Mesodermal cell (in vitro differentiated cells): ENCODE measurements at regions not wholly inside any gene's neighbourhood (a gene's known extent, or its start where the extent isn't known, plus 50 kb on each side); places are given as distances from the start of the nearest gene placed in this dataset.
"Not testable (repeated sequence)": the region's sequence is repeated elsewhere in the genome, so short reads cannot be mapped to it uniquely, and the experiment has no call there.

ENCODE experiments used
- H3K27ac ChIP-seq: 2 replicates; pipeline ENCODE4 v1.7.0; 2013; ENCODE audit warnings: mild to moderate bottlenecking, low read depth, low read length, moderate library complexity; ENCODE audit not compliant: severe bottlenecking
- H3K36me3 ChIP-seq: 2 replicates; pipeline ENCODE4 v1.7.1; 2013; ENCODE audit warnings: mild to moderate bottlenecking, low read length, moderate library complexity; ENCODE audit not compliant: control insufficient read depth, insufficient read depth
- H3K4me1 ChIP-seq: one replicate; pipeline ENCODE4 v1.7.1; 2013; ENCODE audit warnings: mild to moderate bottlenecking, low read length; ENCODE audit not compliant: insufficient read depth, control insufficient read depth, poor library complexity, severe bottlenecking
- H3K4me3 ChIP-seq: 2 replicates; pipeline ENCODE4 v1.7.0; 2013; ENCODE audit warnings: low read length, control low read depth, mild to moderate bottlenecking; ENCODE audit not compliant: insufficient read depth, poor library complexity, severe bottlenecking; ENCODE audit errors: extremely low read depth
- H3K9me3 ChIP-seq: 2 replicates; pipeline ENCODE4 v1.7.1; 2013; ENCODE audit warnings: mild to moderate bottlenecking, low read length, moderate library complexity; ENCODE audit not compliant: control insufficient read depth
- WGBS, 2 experiments: methylation state at CpG; one replicate each; pipeline ENCODE4 v1.1.5; 2013; ENCODE audit warnings: missing lambda C conversion rate in 2 of 2; ENCODE audit not compliant: insufficient coverage in 2 of 2; 5-methylcytosine and 5-hydroxymethylcytosine counted together

DNA sequence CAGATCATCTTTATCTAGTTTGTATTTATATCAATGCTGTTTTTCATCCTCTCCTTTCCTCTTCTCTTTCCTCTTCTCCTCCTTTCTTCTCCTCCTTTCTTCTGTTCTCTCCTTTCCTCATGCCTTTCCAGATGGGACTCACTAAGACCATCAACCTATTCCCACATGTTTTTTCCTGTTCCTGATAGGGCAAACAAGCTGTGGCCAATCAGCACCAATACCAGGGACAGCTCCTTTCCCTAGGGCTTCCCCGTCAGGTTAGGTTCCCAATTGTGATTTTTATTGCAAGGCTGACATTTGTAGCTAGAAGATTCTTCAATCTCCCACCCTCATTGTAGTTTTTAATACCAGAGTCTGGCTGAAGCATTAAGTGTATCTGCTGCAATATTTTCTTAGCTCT lies 76.3 kb upstream of the COL8A1 start:
- Histone ChIP-seq H3K27ac (no peak overlapping the region), H3K36me3 (no peaks in the 10 kb centered on the region), H3K4me1 (no peaks in the 10 kb centered on the region), H3K9me3 (no peaks in the 10 kb centered on the region), H3K4me3 (no peak overlapping the region)
- WGBS, 2 experiments, result no CpG with 5 or more reads among the region's 1 CpG

- Histone ChIP-seq H3K4me3 (no peak overlapping the region), H3K36me3 (no peaks in the 10 kb centered on the region), H3K4me1 (no peaks in the 10 kb centered on the region), H3K27ac (no peak overlapping the region), H3K9me3 (no peaks in the 10 kb centered on the region)
- WGBS, 2 experiments, result 91 to 92% methylated on average over 2 of the region's 3 CpGs
These were observed 77.3 kb upstream of the COL8A1 start for GRCh38 chr3:99561056-99561455.

GRCh38 chr3:99559196-99559595 lies 79.2 kb upstream of the COL8A1 start:
- H3K36me3 ChIP-seq, result no peaks in the 10 kb centered on the region

GRCh38 chr3:99555885-99556284 lies 82.5 kb upstream of the COL8A1 start:
- not testable (repeated sequence) for H3K27ac ChIP-seq, H3K4me3 ChIP-seq, H3K36me3 ChIP-seq, H3K4me1 ChIP-seq, H3K9me3 ChIP-seq
- 95 to 96% methylated on average over 4 of the region's 5 CpGs for whole genome bisulfite sequencing, 2 experiments

More at GRCh38 chr3:99559196-99559595, 79.2 kb upstream of the COL8A1 start:
- Histone ChIP-seq H3K4me3 (no peak overlapping the region), H3K27ac (no peak overlapping the region), H3K9me3 (no peaks in the 10 kb centered on the region), H3K4me1 (no peaks in the 10 kb centered on the region)

DNA sequence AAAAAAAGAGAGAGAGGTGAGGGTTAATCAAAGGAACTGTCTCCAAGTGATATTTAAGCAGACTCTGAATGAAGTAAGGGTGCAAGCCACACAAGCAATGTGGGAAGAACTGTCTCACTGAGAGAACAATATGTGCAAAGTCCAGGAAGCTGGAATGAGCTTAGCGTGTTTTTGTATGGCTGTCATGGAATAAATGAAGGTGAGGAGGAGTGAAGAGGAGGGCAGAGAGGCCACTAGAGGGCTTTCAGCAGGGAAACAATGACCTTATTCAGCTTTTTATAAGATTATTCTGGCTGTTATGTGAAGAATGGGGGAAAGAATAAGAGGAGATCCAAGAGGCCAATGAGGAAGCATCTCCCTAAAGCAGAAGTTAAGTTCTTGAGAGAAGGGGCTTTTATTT lies 86.9 kb upstream of the COL8A1 start:
- no peak overlapping the region for H3K27ac ChIP-seq
- 100% methylated on average over 1 of the region's 1 CpG for whole genome bisulfite sequencing, 2 experiments
- H3K9me3 ChIP-seq, result no peaks in the 10 kb centered on the region
- no peaks in the 10 kb centered on the region for H3K36me3 ChIP-seq
- H3K4me3 ChIP-seq, result no peak overlapping the region
- H3K4me1 ChIP-seq, result no peaks in the 10 kb centered on the region

DNA sequence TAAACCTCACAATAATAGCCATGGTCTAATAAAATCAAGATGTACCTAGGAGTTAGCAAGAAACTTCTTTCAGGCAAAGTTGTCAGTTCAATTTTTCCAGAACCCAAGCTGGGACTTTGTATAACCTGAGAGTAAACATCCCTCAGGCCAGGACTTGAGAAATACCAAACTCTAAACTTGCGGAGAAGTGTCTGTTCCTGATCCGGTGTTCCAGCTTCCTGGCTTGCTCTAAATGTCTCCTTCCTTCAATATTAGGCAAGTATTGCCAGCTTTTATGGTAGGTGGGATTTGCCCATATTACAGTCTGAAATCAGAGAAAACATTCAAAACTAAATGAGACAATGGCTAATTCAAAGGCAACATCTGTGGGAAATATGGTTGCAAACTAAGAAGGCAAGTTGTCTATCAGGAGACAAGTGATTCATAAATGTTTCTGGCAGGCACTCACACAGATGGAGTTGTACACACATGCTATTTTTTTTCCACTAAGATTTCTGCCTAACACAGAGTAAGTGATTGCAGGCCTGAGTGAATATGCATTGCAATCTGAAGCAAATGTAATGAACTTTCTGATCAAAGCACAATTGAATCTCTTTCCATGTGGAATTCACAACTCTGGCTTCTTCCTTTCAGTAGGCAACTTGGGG lies 88.3 kb upstream of the COL8A1 start:
- H3K27ac ChIP-seq, result no peak overlapping the region
- peaks cover 2% of the 10 kb centered on the region for H3K4me1 ChIP-seq
- H3K36me3 ChIP-seq, result no peaks in the 10 kb centered on the region
- no peaks in the 10 kb centered on the region for H3K9me3 ChIP-seq
- H3K4me3 ChIP-seq, result no peak overlapping the region
- no CpG with 5 or more reads among the region's 2 CpGs for WGBS, 2 experiments

DNA sequence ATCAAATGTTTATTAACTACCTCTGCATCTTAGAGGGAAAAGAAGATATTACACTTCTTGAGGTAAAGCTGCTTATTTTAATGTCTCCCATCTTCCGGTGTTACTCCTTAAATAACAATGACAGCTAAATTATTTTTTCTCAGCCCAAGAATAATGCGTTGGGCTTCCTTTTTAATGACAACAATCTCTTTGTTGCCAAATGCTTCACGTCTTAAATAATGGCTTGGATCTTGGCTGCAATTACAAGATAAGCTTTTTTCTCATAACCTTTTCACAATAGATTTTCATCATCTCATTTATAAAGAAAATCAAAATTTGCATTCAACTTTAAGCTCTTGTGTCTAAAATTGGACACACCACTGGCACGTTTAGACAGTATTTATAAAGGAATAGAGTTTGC lies 89.2 kb upstream of the COL8A1 start:
- Histone ChIP-seq H3K9me3 (no peaks in the 10 kb centered on the region), H3K4me3 (no peak overlapping the region), H3K27ac (no peak overlapping the region), H3K36me3 (no peaks in the 10 kb centered on the region), H3K4me1 (peaks cover 7% of the 10 kb centered on the region)
- 79 to 82% methylated on average over 3 of the region's 4 CpGs for WGBS, 2 experiments

GRCh38 chr3:99548674-99549073 lies 89.7 kb upstream of the COL8A1 start:
- Histone ChIP-seq H3K36me3 (no peaks in the 10 kb centered on the region), H3K9me3 (no peaks in the 10 kb centered on the region), H3K4me3 (no peak overlapping the region), H3K4me1 (peaks cover 11% of the 10 kb centered on the region), H3K27ac (no peak overlapping the region)
- no CpG with 5 or more reads among the region's 1 CpG for WGBS, 2 experiments

DNA sequence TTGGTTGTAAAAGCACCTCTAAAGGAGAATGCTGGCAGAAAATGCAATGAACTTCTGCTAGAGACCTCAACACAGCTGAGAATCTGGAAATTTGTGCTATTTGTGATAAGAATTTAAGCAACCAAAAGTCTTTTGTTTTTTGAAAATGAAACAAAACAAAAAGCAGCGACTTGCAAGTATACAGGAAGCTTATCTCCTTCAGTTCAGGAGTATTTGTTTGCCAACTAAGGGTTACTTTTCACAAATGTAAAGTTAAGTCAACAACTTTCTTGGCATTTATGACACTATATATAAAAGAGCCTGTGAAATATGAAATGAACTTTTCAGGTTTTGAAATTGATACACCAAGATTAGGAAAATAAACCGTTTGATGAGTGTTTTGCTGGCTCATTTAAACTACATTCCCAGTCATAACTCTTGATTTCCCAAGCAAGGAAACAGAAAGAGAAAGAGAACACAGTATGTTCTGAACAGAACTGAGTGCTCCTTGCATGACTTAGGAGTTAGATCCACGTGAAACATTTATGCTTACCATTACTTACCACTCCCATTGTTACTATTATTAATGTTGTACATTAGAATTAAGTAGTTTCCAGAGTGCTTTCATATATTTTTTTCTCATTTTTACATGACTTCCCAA lies 92.3 kb upstream of the COL8A1 start:
- H3K4me3 ChIP-seq, result no peak overlapping the region

DNA sequence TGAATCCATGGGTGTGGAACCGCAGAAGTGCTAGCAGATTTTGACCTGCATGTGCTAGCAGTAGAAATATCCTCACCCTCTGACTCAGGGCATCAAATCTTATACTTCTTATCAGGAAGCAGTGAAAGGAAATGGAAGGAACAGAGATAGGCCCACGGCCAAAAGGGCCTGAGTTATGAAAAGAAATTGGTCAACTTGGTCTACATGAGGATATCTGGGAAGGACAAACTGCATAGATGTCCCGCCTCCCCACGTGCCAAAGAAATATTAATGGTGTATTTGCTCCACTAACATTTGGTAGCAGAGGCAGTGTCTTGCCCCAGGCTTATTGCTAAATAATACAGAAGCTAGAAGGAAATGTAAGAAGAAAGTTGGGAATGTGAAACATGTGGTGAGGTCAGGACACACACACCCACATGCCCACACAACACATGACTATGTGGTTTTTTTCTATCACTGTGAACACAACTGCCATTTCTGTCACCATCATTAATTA lies 93.6 kb upstream of the COL8A1 start:
- 92 to 93% methylated on average over 3 to 4 of the region's 4 CpGs for WGBS, 2 experiments
- H3K9me3 ChIP-seq, result peaks cover 3% of the 10 kb centered on the region
- no peak overlapping the region for H3K27ac ChIP-seq
- no peak overlapping the region for H3K4me3 ChIP-seq
- H3K4me1 ChIP-seq, result peaks cover 18% of the 10 kb centered on the region
- H3K36me3 ChIP-seq, result no peaks in the 10 kb centered on the region

More for the DNA sequence above, 92.3 kb upstream of the COL8A1 start:
- no CpG with 5 or more reads among the region's 3 CpGs for WGBS, 2 experiments
- Histone ChIP-seq H3K4me1 (peaks cover 18% of the 10 kb centered on the region), H3K36me3 (no peaks in the 10 kb centered on the region), H3K9me3 (no peaks in the 10 kb centered on the region), H3K27ac (no peak overlapping the region)

DNA sequence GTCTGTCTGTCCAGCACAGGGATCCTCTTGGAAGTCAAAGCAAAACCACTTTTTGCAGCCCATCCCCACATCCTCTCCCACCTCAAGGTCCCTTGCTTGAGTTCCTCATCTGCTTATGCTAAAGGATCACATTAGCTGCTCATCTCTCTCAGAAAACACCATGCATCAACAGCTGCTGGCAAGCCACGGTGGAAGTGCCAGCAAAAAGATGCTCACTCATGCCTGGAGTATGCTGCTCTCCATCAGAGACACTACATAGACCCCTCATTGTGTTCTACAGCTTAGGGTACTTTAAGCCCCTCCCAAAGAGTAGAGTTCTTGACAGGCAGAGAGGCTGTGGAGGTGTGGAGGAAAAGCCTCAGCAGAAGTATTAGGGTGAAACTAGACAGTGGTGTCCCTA lies 94.6 kb upstream of the COL8A1 start:
- Histone ChIP-seq H3K36me3 (no peaks in the 10 kb centered on the region), H3K27ac (no peak overlapping the region), H3K4me3 (no peak overlapping the region), H3K4me1 (peaks cover 18% of the 10 kb centered on the region), H3K9me3 (peaks cover 3% of the 10 kb centered on the region)
- 0% methylated on average over 1 of the region's 1 CpG for WGBS, 2 experiments
